Stimulated activated effector memory CD8-positive, alpha-beta T cell treated with anti-CD3 and anti-CD28 coated beads, Interleukin-12 subunit alpha, Interleukin-12 subunit beta, amount 100 ng/mL, for 72 hours (primary cell): ENCODE measurements at regions not wholly inside any gene's neighbourhood (a gene's known extent, or its start where the extent isn't known, plus 50 kb on each side); places are given as distances from the start of the nearest gene placed in this dataset.
A peak's percentile ranks its signal among the peaks of the same experiment; 100 is the strongest.
"Not testable (repeated sequence)": the region's sequence is repeated elsewhere in the genome, so short reads cannot be mapped to it uniquely, and the experiment has no call there.

Source experiments
- ATAC-seq: fragments of 150-1000 bp; cut with Tn5 transposase; 2 replicates; pipeline ENCODE4 v1.10.0; 2021
- DNase-seq, 2 donors: peaks; one replicate each; pipeline ENCODE4 v3.0.0; 2021 to 2022; ENCODE audit warnings: low spot score in 2 of 2
- H3K27ac Mint-ChIP-seq: one replicate; pipeline ENCODE4 v1.8.0; 2022; ENCODE audit warnings: mild to moderate bottlenecking, mixed read lengths
- H3K36me3 Mint-ChIP-seq: one replicate; pipeline ENCODE4 v1.8.0; 2022; ENCODE audit warnings: mild to moderate bottlenecking, mixed read lengths
- H3K4me1 Mint-ChIP-seq: one replicate; pipeline ENCODE4 v1.8.0; 2022; ENCODE audit warnings: mixed read lengths
- H3K4me3 Mint-ChIP-seq: one replicate; pipeline ENCODE4 v1.8.0; 2022; ENCODE audit warnings: mild to moderate bottlenecking, mixed read lengths
- H3K9me3 Mint-ChIP-seq: one replicate; pipeline ENCODE4 v1.8.0; 2022; ENCODE audit warnings: mixed read lengths

DNA sequence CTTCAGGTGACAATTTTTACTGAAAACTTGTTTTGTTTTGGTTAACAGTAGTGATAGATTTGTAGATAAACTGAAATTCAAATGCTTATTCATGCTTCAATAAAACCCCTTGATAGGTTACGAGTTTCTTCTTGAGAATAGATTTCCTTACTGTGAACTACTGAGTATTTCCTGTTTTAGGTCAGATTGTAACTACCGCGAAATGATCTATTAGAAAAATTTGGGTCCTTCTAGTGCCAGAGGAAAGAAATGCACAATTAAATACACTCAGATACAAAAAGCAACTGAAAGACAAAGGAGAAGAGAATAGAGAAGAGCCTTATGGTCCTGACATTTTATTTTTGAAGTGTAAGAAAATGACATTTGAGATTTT, 251.7 kb upstream of the TBL1XR1 start:
- H3K4me3 Mint-ChIP-seq: peak overlapping the region; percentile 24
- H3K27ac Mint-ChIP-seq: peak overlapping the region; percentile 9
- ATAC-seq (peak; percentile 43), DNase-seq (no peak)
- no peaks in the 10 kb centered on the region for H3K9me3 Mint-ChIP-seq
- peaks cover 22% of the 10 kb centered on the region for H3K4me1 Mint-ChIP-seq
- no peaks in the 10 kb centered on the region for H3K36me3 Mint-ChIP-seq

DNA sequence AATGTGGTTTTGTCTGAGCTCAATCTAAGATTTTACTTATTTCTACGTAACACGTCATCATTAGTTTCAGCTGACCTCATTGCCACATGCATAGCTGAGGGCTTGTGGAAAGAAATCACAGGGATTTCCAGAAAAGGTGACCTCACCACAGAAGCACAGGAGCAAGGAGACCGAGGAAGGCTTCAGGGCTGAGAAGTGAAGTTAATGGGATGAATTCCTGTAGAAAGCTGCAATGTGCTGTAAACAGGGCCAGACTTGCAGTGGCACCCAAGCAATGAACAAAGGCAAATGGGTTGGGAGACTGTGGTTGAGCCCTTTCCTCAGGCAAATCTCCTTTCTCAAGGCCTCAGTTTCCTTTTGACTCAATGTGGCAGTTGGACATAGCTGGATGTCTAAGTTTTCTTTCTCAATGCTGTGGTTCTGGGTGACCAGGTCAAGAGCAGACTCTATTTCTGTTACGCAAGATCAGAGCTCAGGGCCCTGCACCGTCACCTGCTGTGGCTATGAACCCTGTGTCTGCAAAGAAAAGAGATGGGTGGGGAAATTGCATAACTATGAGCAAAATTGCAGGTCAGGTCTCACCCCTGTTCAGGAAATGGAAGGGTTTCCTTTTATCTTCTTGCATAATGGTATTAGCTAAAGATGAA, 252.2 kb upstream of the TBL1XR1 start:
- ATAC-seq (peak; percentile 69), DNase-seq (peak in 1 of 2 donors; percentile 52)
- no peaks in the 10 kb centered on the region for H3K36me3 Mint-ChIP-seq
- peak overlapping the region; percentile 9 for H3K27ac Mint-ChIP-seq
- no peaks in the 10 kb centered on the region for H3K9me3 Mint-ChIP-seq
- H3K4me3 Mint-ChIP-seq: peak overlapping the region; percentile 24
- peaks cover 22% of the 10 kb centered on the region for H3K4me1 Mint-ChIP-seq

DNA sequence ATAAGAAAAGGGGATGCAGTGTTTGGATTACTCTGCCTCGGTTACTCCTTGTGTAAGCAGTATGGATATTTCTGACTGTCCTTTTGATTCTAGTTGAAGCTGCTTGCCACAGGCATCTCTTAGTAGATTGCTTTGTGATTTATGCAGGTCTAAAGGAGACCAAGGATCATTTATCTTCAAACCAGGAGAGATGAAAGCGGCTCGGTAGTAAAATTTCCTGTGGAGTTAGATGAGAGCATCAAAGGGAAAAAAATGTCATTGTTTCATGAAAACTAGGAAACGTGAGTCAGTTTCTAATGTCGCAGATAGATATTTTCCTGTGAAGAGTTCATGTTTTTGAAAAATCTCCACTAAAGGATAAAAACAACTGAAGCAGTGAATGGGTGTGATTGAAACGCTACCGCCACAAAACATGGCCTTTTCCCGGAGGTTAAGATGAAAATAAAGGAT, 254.0 kb upstream of the TBL1XR1 start:
- no peaks in the 10 kb centered on the region for H3K36me3 Mint-ChIP-seq
- peaks cover 22% of the 10 kb centered on the region for H3K4me1 Mint-ChIP-seq
- H3K27ac Mint-ChIP-seq: no peak overlapping the region
- H3K4me3 Mint-ChIP-seq: no peak overlapping the region
- H3K9me3 Mint-ChIP-seq: no peaks in the 10 kb centered on the region
- DNase-seq (no peak), ATAC-seq (no peak)

DNA sequence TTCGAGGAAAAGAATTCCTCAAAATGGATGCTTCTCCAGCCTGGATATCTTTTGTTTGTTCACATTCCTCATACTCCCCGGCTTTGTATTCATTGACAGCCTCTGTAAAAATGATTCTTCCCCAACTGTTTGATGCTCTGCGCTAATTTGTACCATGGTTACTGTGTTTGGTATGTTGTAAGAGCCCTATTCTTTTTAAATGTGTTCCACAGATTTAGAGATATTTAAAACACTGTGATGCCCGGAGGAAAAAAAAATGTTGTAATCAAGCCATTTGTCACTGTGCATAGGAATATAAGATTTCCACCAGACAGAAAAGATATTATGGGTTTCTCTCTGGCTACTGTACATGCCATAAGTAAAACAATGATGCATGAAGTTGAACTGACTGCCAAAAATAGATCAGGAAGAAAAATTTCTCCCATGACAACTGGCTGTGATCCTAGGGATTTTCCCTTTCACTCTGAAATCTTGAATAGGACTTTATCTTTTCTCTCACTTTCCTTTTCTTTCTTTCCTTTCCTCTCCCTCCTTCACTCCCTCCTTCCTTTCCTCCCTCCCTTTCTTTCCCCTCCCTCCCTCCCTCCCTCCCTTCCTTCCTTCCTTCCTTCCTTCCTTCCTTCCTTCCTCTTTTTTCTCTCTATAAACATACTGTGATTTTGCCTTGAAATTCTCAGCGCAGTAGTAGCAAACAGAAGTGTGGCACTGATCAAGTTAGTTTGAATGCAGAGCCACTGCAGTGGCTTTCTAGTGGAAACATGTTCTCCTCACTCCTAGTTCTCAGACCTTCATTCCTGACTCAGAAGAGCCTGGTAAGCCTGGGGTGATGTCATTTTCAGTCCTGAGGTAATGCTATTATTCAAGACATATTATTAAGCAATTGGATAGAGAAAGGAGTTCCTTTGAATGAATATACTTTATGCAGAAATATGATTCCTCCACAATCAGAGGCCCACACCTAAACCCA, 254.9 kb upstream of the TBL1XR1 start:
- Mint-ChIP-seq H3K36me3 (no peaks in the 10 kb centered on the region), H3K4me3 (no peak overlapping the region), H3K27ac (no peak overlapping the region), H3K9me3 (no peaks in the 10 kb centered on the region), H3K4me1 (peaks cover 22% of the 10 kb centered on the region)
- ATAC-seq: peak; percentile 53
- no peak for DNase-seq

DNA sequence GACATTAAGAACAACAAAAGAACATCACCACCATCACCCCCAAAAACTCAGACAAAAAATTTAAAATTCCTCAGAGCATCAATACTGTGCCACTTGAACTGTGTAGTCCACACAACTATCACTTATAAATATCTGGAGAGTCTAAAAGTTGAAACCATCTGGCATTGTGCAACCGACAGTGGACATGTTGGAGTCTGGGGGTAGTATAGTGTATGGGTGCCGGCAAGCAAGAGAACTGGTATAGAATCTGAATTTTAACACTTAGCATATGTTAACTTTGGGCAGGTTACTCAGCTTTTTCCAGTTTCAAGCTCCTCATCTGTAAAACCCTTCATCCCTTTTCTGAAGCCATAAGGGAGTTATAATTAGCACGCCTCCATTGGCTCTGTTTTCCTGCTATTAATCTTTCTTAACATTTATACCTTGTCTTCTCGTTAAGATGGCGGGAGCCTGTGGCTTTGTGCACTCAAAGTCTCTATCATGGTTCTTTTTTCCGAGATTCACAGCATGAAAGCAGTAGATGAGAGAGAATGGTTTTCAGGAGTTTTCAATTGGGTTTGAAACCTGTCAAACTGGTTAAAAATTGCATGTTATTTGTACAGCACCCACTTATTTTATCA, 255.7 kb upstream of the TBL1XR1 start:
- ATAC-seq (no peak), DNase-seq (no peak)
- Mint-ChIP-seq H3K4me3 (no peak overlapping the region), H3K36me3 (no peaks in the 10 kb centered on the region), H3K9me3 (no peaks in the 10 kb centered on the region), H3K27ac (no peak overlapping the region), H3K4me1 (peaks cover 18% of the 10 kb centered on the region)

DNA sequence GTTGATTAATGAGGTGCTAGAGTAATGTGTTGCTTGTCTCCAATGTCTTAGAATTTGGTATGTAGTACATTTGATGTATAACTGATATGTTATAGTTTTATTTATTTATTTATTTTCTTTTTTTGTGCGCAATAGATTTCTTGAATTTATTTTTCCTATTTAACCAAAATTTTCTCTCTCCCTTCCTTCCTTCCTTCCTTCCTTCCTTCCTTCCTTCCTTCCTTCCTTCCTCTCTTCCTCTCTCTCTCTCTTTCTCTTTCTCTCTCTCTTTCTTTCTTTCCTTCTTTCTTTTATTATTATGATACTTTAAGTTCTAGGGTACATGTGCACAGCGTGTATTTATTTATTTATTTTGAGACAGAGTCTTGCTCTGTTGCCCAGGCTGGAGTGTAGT, 256.2 kb upstream of the TBL1XR1 start:
- H3K4me3 Mint-ChIP-seq: no peak overlapping the region

DNA sequence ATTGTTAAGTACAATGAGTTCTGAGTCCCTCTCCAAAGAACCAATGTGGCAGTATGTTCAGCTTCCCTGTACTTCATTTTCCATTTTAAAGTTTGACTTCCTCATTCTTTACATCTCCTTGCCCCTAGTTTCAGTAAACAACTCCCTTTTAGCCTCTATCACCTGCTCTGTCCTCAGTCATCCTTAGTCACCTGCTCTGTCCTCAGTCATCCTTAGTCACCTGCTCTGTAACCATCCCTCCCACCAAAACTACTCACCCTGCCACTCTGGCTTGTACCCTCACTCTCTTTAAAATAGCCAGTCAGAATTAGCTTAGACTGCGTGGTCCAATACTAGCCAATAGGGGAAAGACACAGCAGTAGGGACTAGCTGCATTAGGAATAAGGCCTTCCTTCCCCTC, 259.9 kb upstream of the TBL1XR1 start:
- H3K4me1 Mint-ChIP-seq, H3K36me3 Mint-ChIP-seq, H3K4me3 Mint-ChIP-seq, H3K27ac Mint-ChIP-seq, H3K9me3 Mint-ChIP-seq, DNase-seq: not testable (repeated sequence)
- ATAC-seq: peak; percentile 74

More for the DNA sequence above, 256.2 kb upstream of the TBL1XR1 start:
- Mint-ChIP-seq H3K36me3 (no peaks in the 10 kb centered on the region), H3K9me3 (no peaks in the 10 kb centered on the region), H3K4me1 (peaks cover 13% of the 10 kb centered on the region), H3K27ac (no peak overlapping the region)
- DNase-seq (no peak), ATAC-seq (no peak)

DNA sequence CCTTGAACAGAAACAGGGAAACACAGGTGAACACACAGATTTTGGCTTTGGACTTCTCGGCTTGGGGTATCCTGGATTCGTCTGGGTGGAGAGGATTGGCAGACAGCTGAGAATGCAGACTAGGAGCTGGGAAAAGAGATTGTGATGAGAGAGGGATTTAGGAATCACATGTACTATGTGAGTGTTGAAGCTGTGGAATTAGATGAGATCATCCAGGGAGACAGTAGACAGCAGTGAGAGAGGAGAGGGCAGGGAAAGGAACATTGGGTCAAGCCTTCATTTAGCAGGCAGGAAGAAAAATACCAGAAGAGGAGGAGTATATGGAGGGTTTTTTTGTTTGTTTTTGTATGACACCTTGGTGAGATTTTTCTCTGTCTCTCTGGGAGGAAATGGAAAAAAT, 262.1 kb upstream of the TBL1XR1 start:
- Mint-ChIP-seq H3K27ac (no peak overlapping the region), H3K4me3 (no peak overlapping the region)
- DNase-seq: no peak

DNA sequence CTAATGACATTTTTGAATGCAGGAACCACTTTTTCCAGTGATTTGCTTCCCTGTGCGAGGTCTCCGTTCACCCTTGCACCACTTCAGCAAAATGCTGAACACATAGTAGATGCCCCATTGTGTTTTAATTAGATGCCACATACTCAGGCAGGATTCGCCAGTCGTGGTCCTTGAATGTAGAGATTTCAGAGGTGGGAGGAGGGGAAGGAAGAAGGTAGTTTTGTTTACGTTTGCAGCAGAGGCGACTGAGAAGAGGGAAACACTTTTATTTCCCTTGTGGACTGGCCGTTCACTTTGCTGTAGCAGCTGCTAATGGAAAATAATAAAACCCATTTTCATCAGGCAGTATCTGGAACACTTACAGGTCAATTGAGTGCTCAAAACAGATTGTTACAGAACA, 262.8 kb upstream of the TBL1XR1 start:
- ATAC-seq: no peak
- H3K9me3 Mint-ChIP-seq: no peaks in the 10 kb centered on the region

More for the DNA sequence above, 262.1 kb upstream of the TBL1XR1 start:
- no peaks in the 10 kb centered on the region for H3K9me3 Mint-ChIP-seq
- peaks cover 9% of the 10 kb centered on the region for H3K4me1 Mint-ChIP-seq
- ATAC-seq: no peak
- no peaks in the 10 kb centered on the region for H3K36me3 Mint-ChIP-seq

DNA sequence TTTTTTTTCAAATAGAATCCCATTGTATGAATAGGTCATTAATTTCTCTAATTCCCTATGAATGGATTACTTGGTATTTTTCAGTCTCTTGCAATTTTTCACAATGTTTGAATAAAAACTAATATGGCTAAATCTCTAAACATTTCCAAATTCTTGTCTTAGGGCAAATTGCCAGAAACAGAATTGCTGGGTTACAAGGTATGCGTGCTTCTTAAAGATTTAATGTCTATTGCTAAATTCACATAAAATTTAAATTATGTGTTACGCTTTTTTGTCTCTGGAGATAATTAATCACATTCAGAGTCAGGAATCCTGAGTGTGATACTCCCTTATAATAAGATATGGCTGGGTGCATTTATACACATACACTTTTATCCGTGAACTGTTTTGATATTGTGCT, 264.5 kb upstream of the TBL1XR1 start:
- no peak overlapping the region for H3K27ac Mint-ChIP-seq
- ATAC-seq (no peak), DNase-seq (no peak)
- no peak overlapping the region for H3K4me3 Mint-ChIP-seq
- H3K4me1 Mint-ChIP-seq: peaks cover 18% of the 10 kb centered on the region
- no peaks in the 10 kb centered on the region for H3K36me3 Mint-ChIP-seq
- no peaks in the 10 kb centered on the region for H3K9me3 Mint-ChIP-seq

More for the DNA sequence above, 262.8 kb upstream of the TBL1XR1 start:
- no peak for DNase-seq
- H3K4me1 Mint-ChIP-seq: peaks cover 12% of the 10 kb centered on the region
- no peaks in the 10 kb centered on the region for H3K36me3 Mint-ChIP-seq
- no peak overlapping the region for H3K27ac Mint-ChIP-seq
- no peak overlapping the region for H3K4me3 Mint-ChIP-seq

DNA sequence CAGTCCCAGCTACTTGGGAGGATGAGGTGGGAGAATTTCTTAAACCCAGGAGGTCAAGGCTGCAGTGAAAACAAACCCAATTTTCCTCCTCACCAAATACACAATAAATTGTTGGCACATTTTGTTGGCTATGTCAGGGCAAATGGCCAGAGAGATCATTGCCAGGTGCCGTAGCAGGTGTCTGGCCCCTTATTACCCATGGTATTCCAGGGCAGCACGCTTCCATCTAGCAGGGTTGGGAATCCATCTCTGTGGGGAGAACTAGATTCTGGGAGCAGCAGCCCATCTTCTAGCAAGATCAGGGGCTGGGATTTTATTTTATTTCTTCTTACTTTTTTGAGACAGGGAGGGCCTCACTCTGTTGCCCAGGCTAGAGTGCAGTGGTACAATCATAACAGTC, 266.1 kb upstream of the TBL1XR1 start:
- H3K27ac Mint-ChIP-seq, H3K9me3 Mint-ChIP-seq, H3K4me3 Mint-ChIP-seq, DNase-seq, H3K36me3 Mint-ChIP-seq: not testable (repeated sequence)
- peaks cover 18% of the 10 kb centered on the region for H3K4me1 Mint-ChIP-seq
- ATAC-seq: peak; percentile 43

DNA sequence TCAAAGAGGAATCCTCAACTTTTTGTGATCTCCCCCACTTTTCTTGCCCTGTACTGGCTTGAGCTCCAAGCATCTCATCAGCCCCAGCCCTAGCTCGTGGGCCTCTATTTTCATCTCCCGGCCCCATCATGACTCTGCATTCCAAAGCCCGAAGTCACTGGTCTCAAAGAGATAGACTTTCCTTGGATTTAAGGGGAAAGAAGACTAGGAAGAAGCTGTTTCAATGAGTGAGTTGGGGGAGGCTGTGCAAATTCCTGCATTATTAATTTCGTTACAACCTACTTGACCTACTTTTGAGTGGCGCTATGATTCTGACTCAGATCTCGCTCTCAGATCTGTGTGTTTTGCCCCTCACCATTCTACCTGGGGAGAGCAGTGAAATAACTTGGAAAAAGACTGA, 266.6 kb upstream of the TBL1XR1 start:
- Mint-ChIP-seq H3K9me3 (no peaks in the 10 kb centered on the region), H3K36me3 (no peaks in the 10 kb centered on the region), H3K27ac (no peak overlapping the region), H3K4me3 (no peak overlapping the region), H3K4me1 (peaks cover 18% of the 10 kb centered on the region)
- DNase-seq: no peak
- ATAC-seq: peak; percentile 81

DNA sequence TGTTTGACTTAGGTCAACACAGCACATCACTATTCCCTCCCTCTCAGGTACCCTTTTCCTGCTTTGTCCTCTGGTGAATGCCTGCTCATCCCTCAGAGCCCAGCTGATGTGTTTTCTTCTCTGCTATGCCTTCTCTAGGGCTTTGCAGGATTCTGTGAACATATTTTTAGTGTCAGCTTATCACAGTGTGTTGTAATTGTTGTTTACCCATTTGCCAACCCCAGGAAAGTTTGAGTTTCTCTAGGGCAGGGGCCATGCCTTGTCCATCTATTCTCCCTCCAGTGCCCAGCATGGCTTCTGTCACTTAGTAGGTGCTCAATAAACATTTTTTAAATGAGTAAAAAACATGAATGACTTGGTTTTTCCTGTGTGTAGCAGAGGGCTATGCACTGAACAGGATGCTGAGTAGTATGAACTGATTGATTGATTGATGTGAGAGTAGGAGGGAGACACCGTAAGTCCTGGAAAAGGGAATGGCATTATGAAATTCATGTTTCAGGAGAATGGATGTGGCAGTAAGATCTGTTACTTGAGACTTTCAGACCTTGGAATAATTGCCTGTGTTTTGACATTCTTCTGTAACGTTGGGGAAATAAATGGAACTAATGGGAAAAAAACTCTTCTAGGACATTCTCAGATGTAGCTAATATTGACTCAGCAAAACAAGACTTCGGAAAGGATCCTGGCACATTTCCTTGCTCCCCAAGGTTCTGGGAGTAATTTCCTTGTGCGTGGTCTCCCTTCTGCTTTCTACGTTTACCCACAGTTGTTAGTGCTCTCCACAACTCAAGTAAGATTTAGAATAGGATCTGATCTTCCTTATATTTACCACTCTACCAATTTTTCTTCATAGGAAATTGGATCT, 267.3 kb upstream of the TBL1XR1 start:
- no peak overlapping the region for H3K27ac Mint-ChIP-seq
- no peaks in the 10 kb centered on the region for H3K9me3 Mint-ChIP-seq
- no peaks in the 10 kb centered on the region for H3K36me3 Mint-ChIP-seq
- no peak for DNase-seq
- H3K4me1 Mint-ChIP-seq: peaks cover 18% of the 10 kb centered on the region
- no peak for ATAC-seq
- no peak overlapping the region for H3K4me3 Mint-ChIP-seq

DNA sequence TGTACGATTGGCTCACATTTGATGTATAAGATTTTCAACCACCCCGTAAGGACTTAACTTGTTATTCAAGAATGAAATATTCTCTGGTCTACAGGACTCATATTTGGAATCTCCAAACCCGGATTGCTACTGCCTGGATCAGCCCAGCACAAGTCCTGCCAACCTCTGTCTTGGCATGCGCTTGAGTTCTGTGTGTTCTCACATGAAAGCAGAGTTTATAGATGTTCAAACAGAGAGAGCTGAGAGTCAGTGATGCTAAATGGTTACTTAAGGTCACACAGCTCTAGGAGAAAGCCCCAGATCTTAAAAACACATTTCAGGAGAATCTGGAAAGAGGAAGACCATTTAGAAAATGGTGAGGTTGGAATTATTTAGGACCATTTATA, 268.0 kb upstream of the TBL1XR1 start:
- Mint-ChIP-seq H3K4me1 (peaks cover 18% of the 10 kb centered on the region), H3K4me3 (no peak overlapping the region), H3K36me3 (no peaks in the 10 kb centered on the region), H3K9me3 (no peaks in the 10 kb centered on the region), H3K27ac (no peak overlapping the region)
- DNase-seq (no peak), ATAC-seq (no peak)

DNA sequence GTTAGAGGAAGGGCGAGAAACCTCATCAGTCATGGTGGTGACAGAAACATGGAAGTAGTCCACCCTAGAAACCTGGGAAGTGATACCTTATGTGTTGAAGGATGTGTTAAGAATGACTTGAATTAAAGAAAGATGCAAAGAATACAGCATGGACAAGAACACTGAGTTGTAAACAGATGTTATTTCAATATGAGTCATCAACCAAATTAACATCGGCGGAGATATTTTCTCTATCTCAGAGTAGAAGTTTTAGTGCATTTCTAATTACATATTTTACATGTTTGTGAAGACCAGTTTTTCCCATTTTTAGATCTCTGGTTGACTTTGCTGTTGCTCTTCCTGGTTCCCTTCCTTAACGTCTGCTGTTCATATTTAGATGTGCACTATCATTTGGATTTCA, 268.8 kb upstream of the TBL1XR1 start:
- Mint-ChIP-seq H3K4me1 (peaks cover 18% of the 10 kb centered on the region), H3K9me3 (no peaks in the 10 kb centered on the region), H3K4me3 (no peak overlapping the region), H3K36me3 (no peaks in the 10 kb centered on the region), H3K27ac (no peak overlapping the region)
- no peak for ATAC-seq
- no peak for DNase-seq
